ENCODE measurements at regions not wholly inside any gene's neighbourhood (a gene's known extent, or its start where the extent isn't known, plus 50 kb on each side); places are given as distances from the start of the nearest gene placed in this dataset.

- no peak overlapping the region for H2AFZ ChIP-seq (ENCODE audit: low read length)
- no peak overlapping the region for H3K9ac ChIP-seq (ENCODE audit: insufficient read depth, low read length)
- H3K79me2 ChIP-seq (ENCODE audit: control insufficient read depth, insufficient read depth, low read length), result no peaks in the 10 kb centered on the region
- no peak for DNase-seq (ENCODE audit: low read depth in 2 of 2)
- no peak overlapping the region for H3K4me3 ChIP-seq (replicated peaks in 1 of 4; ENCODE audit: control extremely low read depth in 1 of 4, insufficient read depth in 1 of 4, low read depth in 3 of 4, low read length in 4 of 4)
- no peak overlapping the region for H3K4me2 ChIP-seq (ENCODE audit: extremely low read depth, insufficient read depth, low read length)
- no peaks in the 10 kb centered on the region for H3K36me3 ChIP-seq (ENCODE audit: control insufficient read depth, insufficient read depth, low read length)
- H3K27me3 ChIP-seq (ENCODE audit: control insufficient read depth, insufficient read depth, low read length), result no peaks in the 10 kb centered on the region
- H3K4me1 ChIP-seq (ENCODE audit: control insufficient read depth, extremely low read depth, insufficient read depth, low read length), result peaks cover 3% of the 10 kb centered on the region
- H4K20me1 ChIP-seq (ENCODE audit: control insufficient read depth, extremely low read depth, insufficient read depth, low read length), result no peaks in the 10 kb centered on the region
- no peaks in the 10 kb centered on the region for H3K9me3 ChIP-seq (ENCODE audit: control insufficient read depth, insufficient read depth, low read depth, low read length)
- no peak overlapping the region for H3K27ac ChIP-seq (ENCODE audit: insufficient read depth, low read length)
- no peak for TF ChIP-seq EZH2 (IDR thresholded peaks at IDR 0.05; ENCODE audit: low read length, missing control alignments)
- TF ChIP-seq CTCF (conservative IDR thresholded peaks at IDR 0.05 in 1 of 2, IDR thresholded peaks at IDR 0.05 in 1 of 2; ENCODE audit: low read depth in 1 of 2, low read length in 2 of 2), result no peak
Observed at GRCh38 chr1:115214098-115214497, 124.0 kb downstream of the NGF start.

- no peaks in the 10 kb centered on the region for H3K27me3 ChIP-seq (ENCODE audit: control insufficient read depth, insufficient read depth, low read length)
Observed at GRCh38 chr1:115213130-115213529, 123.8 kb upstream of the TSPAN2 start.

GRCh38 chr1:115211071-115211745 lies 121.9 kb upstream of the TSPAN2 start:
- no peaks in the 10 kb centered on the region for H3K36me3 ChIP-seq (ENCODE audit: control insufficient read depth, insufficient read depth, low read length)
- peaks cover 3% of the 10 kb centered on the region for H3K4me1 ChIP-seq (ENCODE audit: control insufficient read depth, extremely low read depth, insufficient read depth, low read length)
- DNase-seq (ENCODE audit: low read depth in 2 of 2), result no peak
- no peaks in the 10 kb centered on the region for H3K79me2 ChIP-seq (ENCODE audit: control insufficient read depth, insufficient read depth, low read length)
- no peak overlapping the region for H3K9ac ChIP-seq (ENCODE audit: insufficient read depth, low read length)
- TF ChIP-seq EZH2 (IDR thresholded peaks at IDR 0.05; ENCODE audit: low read length, missing control alignments) (no peak), CTCF (conservative IDR thresholded peaks at IDR 0.05 in 1 of 2, IDR thresholded peaks at IDR 0.05 in 1 of 2; ENCODE audit: low read depth in 1 of 2, low read length in 2 of 2) (no peak)
- no peaks in the 10 kb centered on the region for H4K20me1 ChIP-seq (ENCODE audit: control insufficient read depth, extremely low read depth, insufficient read depth, low read length)
- no peak overlapping the region for H2AFZ ChIP-seq (ENCODE audit: low read length)
- no peaks in the 10 kb centered on the region for H3K9me3 ChIP-seq (ENCODE audit: control insufficient read depth, insufficient read depth, low read depth, low read length)
- no peak overlapping the region for H3K4me2 ChIP-seq (ENCODE audit: extremely low read depth, insufficient read depth, low read length)
- H3K27me3 ChIP-seq (ENCODE audit: control insufficient read depth, insufficient read depth, low read length), result no peaks in the 10 kb centered on the region
- no peak overlapping the region for H3K4me3 ChIP-seq (replicated peaks in 1 of 4; ENCODE audit: control extremely low read depth in 1 of 4, insufficient read depth in 1 of 4, low read depth in 3 of 4, low read length in 4 of 4)
- no peak overlapping the region for H3K27ac ChIP-seq (ENCODE audit: insufficient read depth, low read length)

More at GRCh38 chr1:115213130-115213529, 123.8 kb upstream of the TSPAN2 start:
- Histone ChIP-seq H2AFZ (ENCODE audit: low read length) (no peak overlapping the region), H3K4me1 (ENCODE audit: control insufficient read depth, extremely low read depth, insufficient read depth, low read length) (peaks cover 3% of the 10 kb centered on the region), H3K9ac (ENCODE audit: insufficient read depth, low read length) (no peak overlapping the region), H3K79me2 (ENCODE audit: control insufficient read depth, insufficient read depth, low read length) (no peaks in the 10 kb centered on the region), H3K36me3 (ENCODE audit: control insufficient read depth, insufficient read depth, low read length) (no peaks in the 10 kb centered on the region), H3K9me3 (ENCODE audit: control insufficient read depth, insufficient read depth, low read depth, low read length) (no peaks in the 10 kb centered on the region), H4K20me1 (ENCODE audit: control insufficient read depth, extremely low read depth, insufficient read depth, low read length) (no peaks in the 10 kb centered on the region), H3K4me3 (replicated peaks in 1 of 4; ENCODE audit: control extremely low read depth in 1 of 4, insufficient read depth in 1 of 4, low read depth in 3 of 4, low read length in 4 of 4) (no peak overlapping the region), H3K4me2 (ENCODE audit: extremely low read depth, insufficient read depth, low read length) (no peak overlapping the region), H3K27ac (ENCODE audit: insufficient read depth, low read length) (no peak overlapping the region)
- TF ChIP-seq CTCF (conservative IDR thresholded peaks at IDR 0.05 in 1 of 2, IDR thresholded peaks at IDR 0.05 in 1 of 2; ENCODE audit: low read depth in 1 of 2, low read length in 2 of 2) (no peak), EZH2 (IDR thresholded peaks at IDR 0.05; ENCODE audit: low read length, missing control alignments) (no peak)
- DNase-seq (ENCODE audit: low read depth in 2 of 2), result no peak

Data from fibroblast of lung (primary cell).